Activated CD4-positive, alpha-beta T cell treated with anti-CD3 and anti-CD28 coated beads, Interleukin-2, Interleukin-4, amounts not matched to agents 100 ng/mL and 50 ng/mL, durations not matched to agents 16 hours and 8 hours (primary cell): ENCODE measurements at regions not wholly inside any gene's neighbourhood (a gene's known extent, or its start where the extent isn't known, plus 50 kb on each side); places are given as distances from the start of the nearest gene placed in this dataset.
"Not testable (repeated sequence)": the region's sequence is repeated elsewhere in the genome, so short reads cannot be mapped to it uniquely, and the experiment has no call there.

Source experiments
- DNase-seq: peaks from one replicate; pipeline ENCODE4 v3.0.0-alpha.2; 2020; ENCODE audit warnings: low spot score

DNA sequence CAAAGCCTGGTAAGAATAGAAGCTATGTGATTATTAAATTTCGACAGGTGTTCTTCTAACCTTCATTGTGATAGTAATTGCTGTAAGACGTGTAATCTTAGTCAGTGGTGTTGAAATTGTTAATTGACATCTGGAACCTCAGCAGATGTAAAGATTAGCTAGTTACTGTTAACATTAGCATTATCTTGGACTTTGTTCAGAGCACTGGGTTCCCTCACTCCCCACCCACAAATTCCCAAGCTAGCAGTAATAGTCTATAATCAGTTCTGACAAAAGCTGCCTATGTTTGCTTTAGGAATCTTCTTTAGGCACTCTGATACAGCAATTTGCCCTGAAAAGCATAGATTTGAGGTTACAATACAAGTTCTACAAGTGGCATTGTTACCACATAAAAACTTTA, 233.7 kb downstream of the EN1 start:
- DNase-seq = no peak

DNA sequence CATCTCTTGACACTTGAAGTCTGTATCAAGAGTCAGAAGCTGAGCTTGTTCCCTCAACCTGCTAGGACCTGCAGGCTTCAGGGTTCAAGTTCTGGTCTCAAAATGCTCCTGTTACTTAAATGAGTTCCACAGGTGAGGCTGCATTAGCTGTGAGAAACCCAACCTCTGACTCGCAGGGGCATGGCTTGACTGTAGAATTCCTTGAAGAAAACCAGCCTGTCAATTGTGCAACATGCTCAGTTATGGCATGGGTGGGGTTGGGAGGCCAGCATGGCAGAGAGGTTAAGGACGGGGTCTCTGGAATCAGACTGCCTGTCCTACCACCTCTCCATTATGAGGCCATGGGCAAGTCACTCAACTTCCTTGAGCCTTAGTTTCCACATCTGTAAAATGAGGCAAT, 235.8 kb downstream of the EN1 start:
- no peak for DNase-seq

DNA sequence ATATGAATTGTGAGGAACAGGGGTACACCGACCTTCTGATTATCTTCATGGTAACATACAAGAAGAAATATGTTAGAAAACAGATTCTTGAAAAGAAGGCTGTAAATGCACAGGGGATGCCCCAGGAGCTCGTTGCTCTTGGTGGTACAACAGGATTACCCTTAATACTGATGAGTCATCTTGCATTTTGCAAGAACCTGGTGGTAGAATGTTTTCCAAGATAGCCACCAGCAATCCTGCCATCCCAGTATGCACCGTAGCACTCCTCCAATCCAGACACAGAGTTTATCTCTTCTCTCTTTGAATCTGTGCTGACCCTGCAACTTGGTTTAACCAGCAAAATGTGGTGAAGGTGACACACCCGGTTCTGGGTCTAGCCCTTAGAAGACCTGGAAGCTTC, 238.3 kb downstream of the EN1 start:
- DNase-seq = no peak

DNA sequence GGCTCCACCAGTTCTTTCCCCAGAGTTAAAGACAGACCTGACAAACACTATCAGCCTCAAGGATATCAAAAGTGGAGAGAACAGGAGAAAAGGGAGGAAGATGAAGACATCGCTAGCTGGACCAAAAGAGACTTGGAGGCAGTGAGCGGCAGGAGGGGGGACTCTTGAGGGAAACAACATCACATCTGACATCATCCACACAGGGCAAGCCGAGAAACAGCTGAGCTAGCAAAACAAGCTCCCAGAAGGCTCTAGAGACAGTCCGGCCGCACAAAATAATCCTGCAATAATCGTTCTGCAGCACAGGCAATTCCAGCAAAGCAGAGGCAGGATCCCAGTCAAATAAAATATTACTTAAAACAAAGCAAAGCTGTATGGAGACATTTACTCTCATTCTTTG, 239.8 kb downstream of the EN1 start:
- DNase-seq = no peak

DNA sequence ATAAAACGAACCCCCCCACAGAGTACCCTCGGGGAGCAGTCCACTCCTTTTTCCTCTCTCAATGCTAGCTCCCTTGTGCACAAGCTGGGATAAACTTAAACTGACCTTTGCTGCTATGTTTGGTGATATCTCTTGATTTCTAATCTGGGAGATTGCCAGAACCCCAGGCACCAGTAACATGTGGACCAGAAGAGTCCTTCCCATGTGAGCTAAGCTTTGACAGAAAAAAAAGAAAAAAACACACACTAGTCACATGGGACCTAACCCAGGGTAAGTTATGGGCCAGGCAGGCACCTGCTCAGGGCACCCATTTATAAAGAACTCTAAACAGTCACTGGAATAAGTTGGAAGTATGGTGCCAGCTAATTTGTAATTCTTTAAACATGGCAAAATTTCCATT, 242.6 kb downstream of the EN1 start:
- DNase-seq = no peak

DNA sequence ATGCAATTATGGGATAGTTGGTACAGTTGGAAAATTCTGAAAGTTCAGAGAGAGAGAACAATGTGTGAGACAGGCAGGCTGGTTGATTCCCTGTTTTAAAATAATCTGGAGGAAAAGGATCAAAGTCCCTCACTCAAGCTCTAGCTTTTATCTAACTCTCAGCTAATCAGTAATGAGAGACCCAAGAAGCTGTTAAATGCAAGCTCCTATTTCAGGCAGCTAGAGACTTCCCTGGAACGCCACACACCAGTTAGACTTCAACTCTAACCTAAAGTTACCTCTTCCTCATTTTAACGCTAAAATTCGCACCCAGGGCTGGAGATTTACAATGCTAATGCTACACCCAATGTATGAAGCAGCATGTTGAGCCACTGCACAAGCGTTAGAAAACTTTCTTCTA, 243.1 kb downstream of the EN1 start:
- no peak for DNase-seq

DNA sequence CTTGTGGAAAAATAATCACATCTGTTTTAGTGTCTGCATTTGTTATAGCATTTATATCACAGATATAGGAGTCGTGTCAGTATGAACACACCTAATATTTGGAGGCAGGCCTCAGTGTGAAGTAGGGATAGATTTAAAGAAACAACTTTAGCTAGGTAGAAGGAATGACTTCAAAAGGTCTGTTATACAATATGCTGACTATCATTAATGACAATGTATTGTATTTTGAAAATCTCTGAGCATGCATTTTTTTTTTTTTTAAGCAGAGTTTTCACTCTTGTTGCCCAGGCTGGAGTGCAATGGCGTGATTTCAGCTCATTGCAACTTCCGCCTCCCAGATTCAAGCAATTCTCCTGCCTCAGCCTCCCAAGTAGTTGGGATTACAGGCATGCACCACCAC, 248.3 kb downstream of the EN1 start:
- no peak for DNase-seq

DNA sequence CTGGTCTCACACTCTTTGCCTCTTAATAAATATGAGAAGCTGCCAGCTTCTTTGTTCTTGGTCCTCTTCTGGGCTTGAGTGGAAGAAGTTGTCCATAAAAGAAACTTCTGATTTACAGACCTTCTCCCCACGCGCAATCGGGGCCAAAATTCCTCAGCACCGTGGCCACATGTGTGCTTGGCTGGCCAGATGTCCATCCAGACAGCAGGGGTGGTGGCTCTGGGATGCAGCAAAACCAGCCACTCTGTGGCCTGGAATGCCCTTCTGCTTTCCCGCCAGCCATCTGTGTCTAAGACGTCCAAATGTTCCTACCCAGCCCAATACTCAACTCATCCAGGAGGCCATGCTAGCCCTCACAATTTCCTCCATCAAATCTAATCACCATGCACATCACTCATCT, 250.8 kb downstream of the EN1 start:
- no peak for DNase-seq

DNA sequence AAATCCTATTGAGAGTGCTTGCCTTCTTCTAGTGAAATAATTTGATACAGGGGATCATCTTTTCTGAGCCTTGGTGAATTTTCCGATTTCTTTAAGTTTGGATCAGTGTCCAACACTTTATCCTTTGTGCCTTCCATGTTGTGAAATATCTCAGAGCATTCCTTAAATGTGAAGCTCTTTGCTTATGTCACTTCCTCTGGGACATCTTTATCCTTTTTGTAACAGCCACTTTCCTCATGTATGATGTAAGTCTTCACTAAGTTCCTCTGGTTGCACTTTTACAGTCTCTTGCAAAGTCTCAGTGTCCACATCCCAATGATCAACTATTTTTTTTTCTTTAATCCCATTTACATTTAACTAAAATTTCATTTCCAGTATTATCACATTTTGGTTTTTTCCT, 254.2 kb downstream of the EN1 start:
- no peak for DNase-seq

DNA sequence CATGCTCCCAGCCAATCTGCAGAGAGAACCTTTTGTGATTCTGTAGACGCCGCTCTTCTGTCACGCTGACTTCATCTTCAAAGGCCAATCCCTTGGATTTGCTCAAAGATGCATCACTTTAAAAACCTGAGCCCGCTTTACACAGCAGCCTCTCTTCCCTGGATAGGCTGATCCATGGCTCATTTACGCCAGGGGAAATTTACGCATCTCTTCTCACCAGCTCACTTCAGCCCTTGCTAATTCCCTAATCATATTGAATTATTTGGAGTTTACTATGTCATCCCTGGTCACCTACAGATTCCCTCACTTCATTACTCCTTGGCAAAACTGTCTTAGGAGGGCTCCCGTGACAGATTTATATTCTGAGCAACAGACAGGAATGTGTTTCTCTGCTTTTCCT, 256.2 kb downstream of the EN1 start:
- DNase-seq = no peak

DNA sequence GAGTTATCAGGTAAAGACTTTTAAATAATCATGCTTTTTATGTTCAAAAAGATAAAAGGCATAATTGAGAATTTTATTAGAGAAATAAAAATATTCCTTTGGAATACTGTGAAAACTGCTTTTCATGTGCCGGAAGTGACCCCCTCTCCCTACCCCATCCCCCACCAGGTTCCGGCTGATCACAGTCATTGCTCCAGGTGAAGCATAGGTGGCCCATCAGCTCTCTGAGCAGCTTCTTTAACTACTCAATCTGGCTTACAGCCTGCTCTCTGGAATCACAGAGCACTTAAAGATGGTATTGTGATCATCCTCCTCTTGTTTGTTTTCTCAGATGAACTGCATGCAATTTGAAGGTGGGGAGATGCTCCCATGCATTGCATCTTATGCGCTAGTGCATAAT, 257.7 kb downstream of the EN1 start:
- no peak for DNase-seq

DNA sequence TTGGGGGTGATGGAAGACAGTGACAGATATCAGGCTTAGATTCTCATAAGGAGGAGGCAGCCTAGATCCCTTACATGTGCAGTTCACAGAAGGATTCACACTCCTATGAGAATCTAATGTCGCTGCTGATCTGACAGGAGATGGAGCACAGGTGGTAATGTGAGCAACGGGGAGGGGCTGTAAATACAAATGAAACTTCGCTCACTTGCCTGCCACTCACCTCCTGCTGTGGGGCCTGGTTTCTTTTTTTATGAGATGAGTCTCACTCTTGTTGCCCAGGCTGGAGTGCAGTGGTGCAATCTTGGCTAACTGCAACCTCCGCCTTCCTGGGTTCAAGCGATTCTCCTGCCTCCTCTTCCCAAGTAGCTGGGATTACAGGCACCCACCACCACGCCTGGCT, 258.6 kb downstream of the EN1 start:
- no peak for DNase-seq

DNA sequence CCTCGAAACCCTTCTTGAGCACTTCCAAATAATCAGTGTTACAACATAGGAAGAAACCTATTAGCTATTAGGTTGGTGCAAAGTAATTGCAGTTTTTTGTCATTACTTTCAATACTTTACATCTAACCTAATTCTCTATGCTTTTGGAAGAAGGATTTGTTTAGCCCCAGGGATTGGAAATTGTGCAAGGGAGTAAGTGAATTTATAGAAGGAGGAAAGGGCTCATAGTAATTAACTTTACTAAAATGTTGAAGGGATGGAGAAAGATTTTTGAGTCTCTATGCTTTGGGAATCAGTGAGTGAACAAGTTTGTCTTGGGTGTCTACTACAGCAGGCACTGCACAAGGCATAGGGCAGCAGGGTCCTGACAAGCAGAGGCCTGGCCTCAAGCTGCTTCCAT, 261.1 kb downstream of the EN1 start:
- no peak for DNase-seq

DNA sequence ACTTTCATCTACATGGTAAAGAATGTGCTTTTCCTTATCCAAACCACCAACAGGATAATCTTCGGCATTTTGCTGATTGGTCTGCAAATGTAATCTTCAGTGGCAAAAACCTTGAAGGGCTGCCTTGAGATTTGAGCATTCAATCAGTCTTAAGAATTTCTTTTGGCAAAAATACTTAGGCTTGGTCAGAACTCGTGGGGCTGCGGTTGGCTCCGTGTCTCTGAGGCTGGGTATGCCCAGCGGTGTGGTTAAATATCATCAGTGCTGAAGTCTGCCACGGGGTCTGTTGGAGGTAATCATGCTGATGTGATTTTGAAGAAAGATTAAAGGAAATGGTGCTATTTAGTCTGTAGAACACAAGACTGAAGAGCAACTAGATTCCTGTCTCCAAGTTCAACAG, 262.6 kb downstream of the EN1 start:
- no peak for DNase-seq

DNA sequence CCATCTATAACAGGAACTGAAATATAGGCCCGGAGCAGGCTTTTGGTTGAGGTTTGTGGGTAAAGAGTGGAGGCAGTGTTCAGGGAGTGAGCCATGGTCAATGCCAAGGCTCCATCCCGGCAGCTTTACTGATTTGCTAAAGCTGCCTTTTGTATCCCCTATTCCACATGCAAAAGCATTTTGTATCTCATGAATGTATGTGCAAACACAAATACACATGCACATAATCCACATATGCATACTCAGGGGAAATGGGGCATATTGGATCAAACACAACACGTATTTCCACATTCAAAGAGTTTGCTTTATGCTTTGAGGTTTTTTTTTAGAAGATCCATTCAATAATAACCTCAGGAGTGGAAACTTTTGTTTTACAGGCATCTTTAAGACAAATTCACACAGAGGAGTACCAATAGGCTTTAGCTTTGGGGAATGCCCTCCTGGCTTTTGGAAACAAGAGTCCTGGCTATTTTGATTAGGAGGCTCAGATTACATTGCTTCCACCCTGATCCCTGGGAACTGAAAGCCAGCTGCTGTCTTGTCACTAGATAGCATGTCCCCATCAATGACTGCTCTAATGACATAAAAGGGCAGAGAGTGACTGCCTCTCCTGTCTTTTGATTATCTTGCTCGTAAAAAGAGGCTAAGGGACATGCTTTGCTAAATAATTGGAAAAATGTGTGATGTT, 263.2 kb downstream of the EN1 start:
- DNase-seq = no peak

DNA sequence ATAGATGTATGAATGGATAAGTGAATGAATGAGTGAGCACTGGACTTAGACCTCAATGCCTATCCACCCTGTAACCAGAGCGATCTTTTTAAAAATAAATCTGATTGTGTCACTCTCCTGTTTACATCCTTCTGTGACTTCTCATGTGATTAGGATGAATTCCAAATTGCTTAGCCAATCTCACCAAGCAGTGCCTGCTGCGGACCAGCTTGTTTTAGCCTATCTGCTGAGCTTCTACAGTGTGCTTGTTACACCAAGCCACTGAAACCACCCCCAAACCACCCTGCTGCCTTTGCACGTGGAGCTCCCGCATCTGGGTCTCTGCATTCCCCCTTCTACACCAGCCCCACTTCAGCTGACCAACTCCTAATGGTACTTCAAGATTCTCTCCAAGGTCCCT, 265.4 kb downstream of the EN1 start:
- no peak for DNase-seq

DNA sequence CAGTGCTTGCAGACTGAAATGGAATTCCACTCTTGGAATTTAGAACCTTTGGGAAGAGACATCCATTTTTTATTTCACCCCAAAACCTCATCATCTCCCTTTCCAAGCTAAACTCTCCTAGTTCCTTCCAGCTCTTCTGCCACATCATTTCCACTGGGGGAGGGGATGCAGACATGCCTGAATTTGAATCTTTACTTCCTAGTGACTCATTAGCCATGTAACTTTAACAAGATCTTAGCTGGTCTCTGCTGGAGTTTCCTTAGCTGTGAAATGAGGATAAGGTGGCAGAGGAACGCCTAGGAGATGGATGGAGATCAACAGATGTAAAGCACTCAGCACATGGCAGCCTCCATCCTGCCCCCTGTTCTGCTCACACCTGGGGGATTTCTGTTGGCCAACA, 266.8 kb downstream of the EN1 start:
- DNase-seq = no peak

DNA sequence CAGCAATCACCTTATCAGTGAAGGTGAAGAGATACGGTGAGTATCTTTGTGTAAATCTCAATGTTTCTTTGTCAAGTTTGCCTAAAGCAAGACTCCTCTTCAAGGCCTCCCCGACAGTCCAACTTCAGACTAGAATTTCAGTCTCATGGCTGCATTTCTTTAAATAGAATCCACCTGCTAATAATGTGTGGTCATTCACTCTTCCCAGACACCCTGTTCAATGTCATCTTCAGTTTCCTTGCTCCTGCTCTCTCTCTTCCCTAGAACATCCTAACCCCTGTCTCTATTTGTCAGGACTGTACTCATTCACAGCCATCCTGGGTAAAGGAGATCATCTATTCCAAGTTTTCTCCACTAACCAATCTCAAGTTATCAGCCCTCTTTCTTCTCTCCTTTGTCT, 267.3 kb downstream of the EN1 start:
- DNase-seq = no peak

DNA sequence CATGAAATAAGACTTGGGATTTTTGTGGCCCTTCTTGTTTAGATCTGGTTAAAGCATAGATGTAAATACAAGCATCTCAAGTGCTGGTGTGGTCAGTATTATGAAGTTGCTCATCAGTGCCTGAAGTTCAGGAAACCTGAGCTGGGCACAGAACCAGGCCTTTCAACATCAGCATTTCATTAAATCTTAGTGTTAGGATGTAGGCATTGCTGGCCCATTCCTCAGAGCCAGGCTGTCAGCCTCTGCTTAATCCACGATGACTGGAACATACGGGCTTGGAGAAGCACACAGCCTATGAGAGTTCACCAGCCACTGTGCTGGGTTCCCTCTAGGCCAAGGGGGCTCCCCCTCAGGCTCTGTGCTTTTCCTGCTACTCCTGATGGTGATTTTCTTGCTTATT, 270.2 kb downstream of the EN1 start:
- DNase-seq = no peak

DNA sequence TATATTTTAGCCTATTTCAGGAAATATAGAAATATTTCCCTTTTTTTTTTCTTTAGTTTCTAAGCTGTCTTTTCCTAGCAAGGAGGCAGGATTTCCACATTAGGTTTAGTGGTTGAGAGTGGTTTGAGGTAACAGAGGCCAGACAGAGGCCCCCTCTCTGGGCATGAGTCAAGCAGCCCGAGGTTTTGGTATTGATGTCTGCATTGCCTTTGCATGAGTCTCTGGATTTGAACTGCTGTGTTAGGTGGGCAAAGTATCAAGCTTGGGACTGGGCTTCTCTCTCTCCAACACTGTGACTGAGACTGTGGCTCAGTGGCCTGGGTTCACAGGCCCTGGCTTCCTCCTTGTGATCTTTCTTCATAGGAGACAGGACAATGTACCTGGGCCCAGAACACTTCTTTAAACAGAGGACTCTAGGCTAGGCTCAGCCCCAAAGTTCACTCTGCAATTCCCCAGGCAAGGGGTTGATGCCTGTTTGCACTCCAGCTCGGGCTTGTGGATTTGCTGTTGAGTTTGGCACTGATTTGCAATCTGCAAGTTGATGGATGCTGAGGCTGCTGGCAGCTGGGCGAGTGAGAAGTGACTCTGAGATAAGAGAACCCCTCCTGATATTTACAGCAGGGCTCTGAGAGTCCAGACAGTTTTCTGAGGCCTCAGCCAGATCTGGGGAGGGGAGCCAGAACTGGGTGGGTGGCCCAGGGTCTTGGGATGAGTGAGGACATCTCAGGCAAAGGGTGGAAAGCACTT, 271.2 kb downstream of the EN1 start:
- no peak for DNase-seq

DNA sequence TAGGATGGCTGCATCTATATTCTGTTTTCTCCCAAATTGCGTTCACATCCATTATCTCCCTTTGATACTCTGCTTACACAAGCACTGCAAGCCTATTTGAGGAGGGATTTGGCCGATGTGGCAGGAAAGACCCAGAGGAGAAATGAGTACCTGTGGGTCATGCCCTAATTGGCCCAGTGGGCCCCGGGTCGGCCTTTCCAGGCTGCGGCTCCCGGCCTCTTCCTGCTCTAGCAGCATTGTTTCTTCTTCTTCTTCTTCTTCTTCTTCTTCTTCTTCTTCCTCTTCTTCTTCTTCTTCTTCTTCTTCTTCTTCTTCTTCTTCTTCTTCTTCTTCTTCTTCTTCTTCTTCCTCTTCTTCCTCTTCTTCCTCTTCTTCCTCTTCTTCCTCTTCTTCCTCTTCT, 275.1 kb downstream of the EN1 start:
- DNase-seq = not testable (repeated sequence)

DNA sequence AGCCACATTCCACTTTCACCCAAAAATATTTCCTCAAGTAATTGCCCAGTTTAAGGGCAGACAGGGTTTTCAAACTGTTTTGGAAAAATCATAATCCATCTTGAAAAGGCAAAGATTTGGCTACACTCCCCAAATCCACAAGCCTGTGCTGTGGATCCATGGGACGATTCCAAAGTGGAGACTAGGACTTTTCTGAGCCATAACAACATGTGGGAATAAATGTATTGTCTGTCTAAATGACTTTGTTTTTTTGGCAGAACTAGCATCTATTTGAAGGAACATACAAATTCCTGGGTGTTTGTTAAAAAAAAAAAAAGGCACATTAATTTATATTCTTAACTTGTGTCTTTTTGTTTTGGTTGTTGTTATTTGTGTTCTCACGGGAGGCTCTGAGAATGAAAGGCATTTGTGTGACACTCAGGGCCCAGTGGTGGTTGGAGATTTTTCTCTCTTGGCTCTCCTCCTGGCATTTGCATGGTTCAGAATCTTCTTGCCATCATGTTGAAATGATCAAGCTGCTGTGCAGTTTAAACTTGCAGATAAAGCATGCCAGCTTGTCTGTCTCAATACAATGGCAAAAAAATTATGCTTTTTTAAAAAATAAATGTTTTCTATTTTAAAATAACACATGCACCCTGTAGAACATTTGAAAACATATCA, 277.4 kb downstream of the EN1 start:
- DNase-seq = no peak

DNA sequence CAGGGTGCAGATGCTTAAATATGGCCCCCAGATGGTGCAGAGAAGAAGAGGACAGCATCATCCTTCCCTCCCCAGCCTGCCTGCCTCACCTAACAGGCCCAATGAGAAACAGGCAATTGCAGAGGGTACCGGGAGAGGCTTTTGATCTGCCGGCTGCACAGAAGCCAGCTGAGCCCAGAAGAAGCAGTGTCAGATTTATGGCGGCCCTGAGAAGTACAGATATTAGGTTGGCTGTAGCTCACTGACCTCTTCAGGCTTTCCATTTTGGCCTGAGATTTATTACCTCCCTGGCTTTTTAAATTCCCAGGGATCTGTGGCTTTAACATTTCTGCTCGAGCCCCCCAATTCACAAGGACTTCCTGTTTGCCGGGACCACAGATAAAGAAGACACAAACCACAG, 278.7 kb downstream of the EN1 start:
- DNase-seq = no peak
